Epidermal melanocyte (primary cell): ENCODE measurements at regions not wholly inside any gene's neighbourhood (a gene's known extent, or its start where the extent isn't known, plus 50 kb on each side); places are given as distances from the start of the nearest gene placed in this dataset.

Source experiments
- DNase-seq: peaks from one replicate; pipeline ENCODE4 v3.0.0; 2011; ENCODE audit warnings: low spot score; ENCODE audit not compliant: insufficient read length

- no peak for DNase-seq
Measured at GRCh38 chr5:165242646-165243045, 1737.2 kb downstream of the MAT2B start.

DNA sequence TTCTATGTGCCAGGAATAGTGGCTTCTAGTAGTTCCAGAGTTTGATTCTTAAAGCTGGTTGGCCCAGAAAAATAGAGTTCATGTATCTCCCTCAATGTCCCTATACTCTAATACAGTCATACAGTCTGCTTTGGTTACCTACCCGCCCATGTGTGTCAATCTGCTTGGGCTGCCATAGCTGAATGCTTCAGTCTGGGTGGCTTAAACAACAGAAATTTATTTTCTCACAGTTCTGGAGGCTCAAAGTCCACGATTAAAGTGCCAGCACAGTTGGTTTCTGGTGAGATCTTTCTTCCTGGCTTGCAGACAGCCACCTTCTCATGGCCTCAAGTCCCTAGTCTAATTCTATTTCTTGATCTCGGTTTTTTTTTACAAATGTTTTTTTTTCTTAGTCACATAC is 1739.0 kb downstream of the MAT2B start:
- DNase-seq = no peak

DNA sequence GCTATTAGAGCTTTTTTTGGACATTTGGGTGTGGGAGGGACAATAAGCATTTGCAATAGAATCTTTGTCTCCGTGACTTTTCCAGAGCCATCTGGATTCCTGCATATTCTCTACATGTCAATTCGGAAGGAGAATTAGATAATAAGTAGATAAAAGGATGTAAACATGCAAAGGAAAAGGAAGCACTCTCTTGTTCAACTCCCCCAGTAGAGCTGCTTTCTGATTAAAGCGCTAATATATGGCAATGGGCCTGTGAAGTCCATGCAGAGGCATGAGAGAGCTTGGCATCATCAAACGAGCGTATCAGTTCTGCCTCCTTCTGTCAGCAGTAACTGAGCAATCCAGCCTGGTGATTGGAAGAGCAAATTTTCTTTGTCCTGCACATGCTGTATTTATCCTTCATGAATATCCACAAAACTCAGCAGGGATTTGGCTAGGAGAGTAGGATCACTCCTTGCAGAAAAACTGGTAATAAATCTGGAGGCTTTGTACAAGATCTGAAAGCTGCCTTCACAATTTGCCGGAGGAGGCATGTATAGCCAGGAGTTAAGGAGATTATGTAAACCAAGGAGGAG is 1752.9 kb downstream of the MAT2B start:
- no peak for DNase-seq

DNA sequence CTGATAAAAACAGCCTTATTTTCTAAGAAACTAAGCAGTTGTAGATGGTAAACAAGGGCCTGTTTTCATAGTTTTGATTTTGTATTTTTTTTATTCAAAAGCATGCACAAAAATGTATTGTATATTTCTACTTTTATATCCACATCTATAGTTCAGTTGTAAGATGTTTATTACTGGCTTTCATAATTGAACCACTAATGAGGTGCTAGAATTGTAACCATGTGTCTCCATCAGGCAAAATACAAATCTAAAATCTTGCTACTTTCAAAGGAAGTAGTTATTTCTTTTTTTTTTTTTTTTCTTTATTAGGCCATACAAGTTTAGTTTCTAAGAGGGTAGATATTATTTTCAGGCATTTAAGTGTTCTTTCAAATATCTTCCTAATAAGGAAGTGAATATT is 1755.0 kb downstream of the MAT2B start:
- DNase-seq = no peak

GRCh38 chr5:165263536-165263935 is 1758.1 kb downstream of the MAT2B start:
- DNase-seq = no peak

DNA sequence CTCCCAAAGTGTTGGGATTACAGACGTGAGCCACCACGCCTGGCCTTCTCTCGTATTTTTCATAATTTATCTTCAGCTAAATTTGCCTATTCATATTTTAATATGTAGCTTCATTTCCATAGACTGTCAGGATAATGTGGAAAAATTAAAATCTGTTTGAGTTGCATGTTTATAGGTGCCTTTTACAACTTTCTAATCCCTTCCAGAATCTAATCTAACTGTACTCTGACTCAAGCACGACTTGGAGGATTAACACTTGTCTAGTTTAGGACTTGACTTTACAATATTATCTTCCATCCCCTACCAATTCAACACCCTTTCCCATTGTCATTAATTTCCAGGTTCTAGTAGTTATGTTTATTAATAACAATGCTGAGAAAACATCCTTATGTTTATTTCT is 1761.5 kb downstream of the MAT2B start:
- DNase-seq = no peak

DNA sequence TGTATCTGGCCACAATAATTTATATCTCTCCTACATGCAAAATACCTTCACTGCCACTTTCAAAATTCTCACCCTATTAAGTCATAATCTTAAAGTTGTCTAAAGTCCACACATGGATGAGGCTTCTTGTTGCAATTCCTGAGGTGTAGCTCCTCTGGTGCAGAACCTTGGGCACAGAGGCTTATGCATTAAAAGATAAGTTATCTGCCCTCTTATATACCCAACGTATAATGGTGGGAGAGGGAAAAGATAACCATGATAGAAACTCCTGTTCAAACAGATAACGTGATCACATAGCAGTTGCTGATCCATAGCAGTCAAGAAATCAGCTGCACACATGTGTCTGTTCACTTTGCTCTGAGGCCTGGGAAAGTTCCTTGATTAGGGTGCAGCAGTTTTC is 1767.0 kb downstream of the MAT2B start:
- no peak for DNase-seq

- no peak for DNase-seq
Measured at GRCh38 chr5:165277661-165278060, 1772.2 kb downstream of the MAT2B start.

- no peak for DNase-seq
Measured at GRCh38 chr5:165282491-165282890, 1777.1 kb downstream of the MAT2B start.

DNA sequence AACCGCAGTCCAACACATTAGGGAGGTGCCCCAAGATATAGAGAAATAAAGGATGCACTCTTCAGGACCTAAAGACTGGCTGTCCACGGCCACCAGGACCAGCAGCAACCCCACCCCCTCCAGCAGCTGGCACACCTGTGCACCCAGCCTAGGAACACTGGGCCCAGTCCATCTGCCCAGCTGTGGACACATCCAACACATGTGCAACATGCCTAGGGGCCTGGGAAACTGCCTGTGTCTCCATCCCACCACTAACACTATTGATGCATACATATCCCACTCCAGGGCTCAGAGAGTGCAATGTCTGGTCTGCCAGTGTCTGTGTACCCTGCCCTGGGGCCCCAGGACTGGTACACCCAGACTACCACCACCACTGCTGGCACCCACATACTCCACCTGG is 1781.3 kb downstream of the MAT2B start:
- no peak for DNase-seq

- no peak for DNase-seq
Measured at GRCh38 chr5:165290535-165290934, 1785.1 kb downstream of the MAT2B start.

DNA sequence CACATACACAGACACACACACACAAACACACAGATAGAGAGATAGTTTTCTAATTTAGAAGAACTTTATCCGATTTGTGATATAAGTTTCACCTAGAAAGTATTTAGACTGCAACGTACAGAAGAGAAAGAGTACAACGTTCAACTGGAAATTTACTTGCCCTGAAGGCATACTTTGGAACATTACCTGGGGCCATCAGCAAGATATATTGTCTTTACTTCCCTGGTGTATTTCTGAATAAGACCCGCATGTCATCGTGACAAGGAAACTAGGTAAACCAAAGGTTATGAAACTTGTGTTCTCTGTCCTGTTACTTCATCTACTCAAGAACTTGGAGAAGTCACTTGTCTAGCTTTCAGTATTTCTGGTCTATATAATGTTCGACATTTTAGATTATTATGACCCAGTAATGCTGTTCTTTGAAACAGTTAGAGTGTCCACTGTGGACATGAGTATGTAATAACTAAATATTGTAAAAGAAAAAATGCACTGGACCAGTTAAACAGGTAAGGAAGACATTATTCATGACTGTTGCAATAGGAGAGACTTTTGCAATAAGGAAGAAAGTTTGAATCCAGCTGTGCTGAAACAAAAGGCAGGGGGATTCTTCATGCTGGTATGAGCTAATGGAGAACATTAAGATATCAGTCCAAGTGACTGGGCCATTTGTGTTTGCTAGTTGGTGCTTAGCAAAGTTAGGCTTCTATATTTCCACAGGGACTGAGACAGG is 1791.1 kb downstream of the MAT2B start:
- DNase-seq = no peak

DNA sequence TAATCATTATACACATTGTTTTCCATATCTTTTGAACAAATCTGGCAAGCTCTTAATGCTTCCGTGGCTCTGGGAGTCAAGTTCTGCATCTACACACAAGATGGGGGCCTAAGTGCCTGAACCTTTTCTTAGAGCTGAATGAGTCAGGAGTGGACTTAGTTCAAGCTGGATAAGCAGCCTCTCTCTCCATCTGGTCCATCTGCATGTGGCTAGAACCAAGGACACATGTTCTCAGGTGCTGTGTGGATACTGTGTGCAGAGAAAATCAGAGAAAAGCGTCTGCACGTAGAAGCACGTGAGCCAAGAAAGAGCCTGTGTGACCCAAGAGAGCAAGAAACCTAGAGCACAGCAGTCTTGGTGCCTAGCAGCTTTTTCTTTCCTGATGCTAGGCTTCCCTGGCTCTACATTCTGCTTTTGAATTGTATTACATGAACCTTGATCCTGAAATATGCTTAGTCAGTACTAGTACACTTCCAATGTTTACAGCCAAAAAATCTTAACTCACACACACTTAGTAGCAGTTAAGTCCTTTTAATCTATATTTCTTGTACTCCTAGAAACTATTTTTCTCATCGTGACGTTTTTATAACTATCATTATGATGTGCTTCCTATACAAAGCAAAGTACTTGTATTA is 1798.9 kb downstream of the MAT2B start:
- DNase-seq = no peak

DNA sequence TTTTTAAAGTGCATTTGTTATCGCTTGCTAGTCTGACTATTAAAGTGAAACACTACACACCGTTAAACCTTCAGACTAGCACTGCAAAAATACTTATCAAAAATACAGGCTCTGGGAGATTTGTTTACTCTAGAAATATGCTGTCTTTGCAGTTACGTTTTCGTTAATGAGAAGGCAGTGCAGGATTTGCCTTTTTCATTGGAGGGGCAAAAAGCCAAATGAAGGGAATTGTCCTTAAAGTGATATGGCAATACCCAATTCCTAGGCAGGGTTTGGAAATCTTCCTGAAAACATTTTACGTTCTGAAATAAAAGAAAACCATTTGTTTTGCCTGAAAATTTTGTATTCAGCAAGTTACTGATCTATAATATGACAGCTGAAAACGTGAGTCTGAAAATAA is 1800.2 kb downstream of the MAT2B start:
- no peak for DNase-seq

- no peak for DNase-seq
Measured at GRCh38 chr5:165309446-165309845, 1804.0 kb downstream of the MAT2B start.

DNA sequence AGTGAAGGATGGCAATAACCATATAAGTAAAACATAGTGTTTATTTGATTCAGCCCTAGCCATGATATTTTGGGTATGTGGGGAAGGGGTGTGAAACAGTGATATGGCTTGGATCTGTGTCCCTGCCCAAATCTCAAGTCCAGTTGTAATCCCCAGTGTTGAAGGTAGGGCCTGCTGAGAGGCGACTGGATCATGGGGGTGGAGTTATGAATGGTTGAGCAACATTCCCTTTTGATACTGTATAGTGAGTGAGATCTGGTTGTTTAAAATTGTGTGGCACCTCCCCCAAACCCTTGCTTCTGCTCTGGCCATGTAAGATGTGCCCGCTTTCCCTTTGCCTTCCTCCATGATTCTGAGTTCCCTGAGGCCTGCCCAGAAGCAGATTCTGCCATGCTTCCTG is 1804.6 kb downstream of the MAT2B start:
- DNase-seq = no peak

- no peak for DNase-seq
Measured at GRCh38 chr5:165321912-165322311, 1816.5 kb downstream of the MAT2B start.

DNA sequence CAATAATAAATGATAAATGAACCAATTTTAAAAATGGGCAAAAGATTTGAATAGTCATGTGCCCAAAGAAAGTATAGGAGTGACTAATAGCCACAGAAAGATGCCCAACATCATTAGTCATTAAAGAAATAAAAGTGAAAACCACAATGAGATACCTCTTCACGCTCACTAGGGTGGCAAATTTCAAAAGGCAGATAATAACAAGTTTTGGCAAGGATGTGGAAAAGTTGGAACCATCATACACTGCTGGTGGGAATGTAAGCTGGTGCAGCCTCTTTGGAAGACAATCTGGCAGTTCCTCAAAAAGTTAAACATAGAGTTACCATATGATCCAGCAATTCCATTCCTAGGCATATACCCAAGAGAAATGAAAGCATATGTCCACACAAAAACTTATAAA is 1819.8 kb downstream of the MAT2B start:
- DNase-seq = no peak

- no peak for DNase-seq
Measured at GRCh38 chr5:165327631-165328030, 1822.2 kb downstream of the MAT2B start.

DNA sequence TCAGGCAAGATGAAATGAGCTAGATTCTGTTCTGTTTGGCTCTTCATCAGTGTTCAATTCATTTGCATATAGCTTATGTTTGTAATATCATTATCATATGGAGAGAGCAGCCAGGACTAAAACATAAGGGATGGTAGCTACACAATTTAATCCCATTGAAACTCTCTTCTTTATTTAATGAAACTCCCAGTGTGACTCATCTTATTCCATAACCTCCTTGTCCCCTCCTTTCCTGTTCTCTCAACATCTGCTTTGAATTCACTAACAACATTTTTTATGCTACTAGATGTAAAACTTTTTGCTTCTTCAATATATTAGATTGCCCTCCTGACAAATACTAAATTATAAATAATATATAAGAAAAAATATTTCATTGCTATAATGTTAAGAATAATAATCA is 1823.4 kb downstream of the MAT2B start:
- DNase-seq = no peak

DNA sequence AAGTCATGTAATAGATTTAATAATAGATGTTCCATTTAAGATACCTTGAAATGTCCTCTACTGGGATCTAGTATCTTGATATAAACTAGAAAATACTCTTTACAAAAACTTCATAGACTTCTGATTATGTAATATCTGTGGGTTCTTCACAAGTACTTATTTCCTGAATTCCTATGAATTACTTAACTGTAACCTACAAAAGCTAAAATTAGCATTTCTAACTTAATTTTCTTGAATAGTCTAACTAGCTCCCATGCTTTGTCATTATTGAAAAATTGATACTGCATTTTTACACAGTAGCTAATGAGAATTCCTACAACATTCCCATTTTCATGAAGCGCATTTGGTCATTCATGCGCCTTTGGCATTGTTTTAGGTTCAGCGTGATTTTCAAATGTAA is 1828.2 kb downstream of the MAT2B start:
- DNase-seq = no peak

GRCh38 chr5:165334201-165334600 is 1828.8 kb downstream of the MAT2B start:
- no peak for DNase-seq

GRCh38 chr5:165349735-165350134 is 1844.3 kb downstream of the MAT2B start:
- DNase-seq = no peak
